GM20000 (cell line): ENCODE measurements at regions not wholly inside any gene's neighbourhood (a gene's known extent, or its start where the extent isn't known, plus 50 kb on each side); places are given as distances from the start of the nearest gene placed in this dataset.

Experiments
- DNase-seq: peaks from one replicate; pipeline ENCODE4 v3.0.0; 2012; ENCODE audit warnings: low spot score
- CTCF ChIP-seq: IDR thresholded peaks from 2 replicates; pipeline ENCODE4 v1.5.1; 2012; ENCODE audit warnings: mild to moderate bottlenecking, control low read depth; ENCODE audit errors: extremely low read depth, missing control alignments

DNA sequence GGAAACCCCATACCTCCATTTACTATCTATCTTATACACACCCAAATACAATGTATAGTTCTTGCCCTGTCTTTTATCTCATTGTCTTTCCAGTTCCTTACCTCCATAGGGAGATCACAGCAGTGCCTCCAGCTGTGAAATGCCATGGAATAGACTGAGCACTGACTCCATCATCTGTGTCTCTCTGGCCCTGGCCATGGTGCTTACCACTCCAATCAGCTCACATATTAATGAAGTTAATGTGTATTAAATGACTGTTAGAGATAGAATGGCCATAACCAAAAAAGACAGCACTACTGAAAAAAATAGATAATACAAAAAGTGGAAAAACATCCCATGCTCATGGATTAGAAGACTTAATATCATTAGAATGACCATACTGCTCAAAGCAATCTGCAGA is 240.4 kb upstream of the SOX21 start:
- DNase-seq: no peak
- TF ChIP-seq CTCF: no peak

DNA sequence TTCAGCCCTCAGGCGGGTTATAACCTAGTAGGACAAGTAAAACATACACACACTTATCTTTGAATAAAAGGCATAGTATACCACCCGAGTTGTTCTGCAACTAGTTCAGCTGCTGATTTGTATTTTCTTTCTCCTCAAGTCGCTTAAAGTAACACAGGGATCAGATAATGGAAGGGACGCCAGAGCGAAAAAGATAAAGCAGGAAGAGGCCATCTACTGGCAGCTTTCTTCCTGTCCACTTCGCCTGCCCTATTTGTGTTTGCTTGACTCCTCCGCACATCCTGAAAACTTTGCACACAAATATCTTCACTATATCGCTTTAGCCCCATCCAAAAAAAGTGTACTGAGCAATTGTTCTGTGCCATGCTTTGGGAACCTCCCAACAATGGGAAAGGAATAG is 238.0 kb upstream of the SOX21 start:
- no peak for TF ChIP-seq CTCF
- no peak for DNase-seq

GRCh38 chr13:94947965-94948371 is 235.6 kb upstream of the SOX21 start:
- no peak for TF ChIP-seq CTCF
- no peak for DNase-seq

- TF ChIP-seq CTCF: no peak
- no peak for DNase-seq
These were observed 235.0 kb upstream of the SOX21 start for GRCh38 chr13:94947392-94947791.

- TF ChIP-seq CTCF: no peak
- DNase-seq: no peak
These were observed 233.7 kb upstream of the SOX21 start for GRCh38 chr13:94946039-94946438.

DNA sequence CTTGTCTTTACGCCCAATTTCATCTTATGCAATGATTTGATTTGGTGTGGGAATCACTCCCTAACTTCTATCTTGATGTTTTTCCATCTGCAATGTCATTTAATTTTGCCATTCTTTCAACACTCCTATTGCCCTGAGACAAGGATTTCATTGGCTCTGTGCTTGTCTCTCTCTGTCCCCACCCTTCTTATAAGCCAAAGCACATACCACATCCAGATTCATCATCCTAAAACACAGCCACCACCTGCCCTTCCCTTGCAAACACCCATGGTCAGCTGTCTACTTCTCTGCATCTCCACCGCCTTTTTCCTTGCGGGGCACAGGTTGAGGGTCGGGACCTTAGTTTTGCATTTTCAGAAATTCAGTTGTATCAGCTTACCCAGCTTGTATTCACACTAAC is 225.8 kb upstream of the SOX21 start:
- no peak for TF ChIP-seq CTCF
- DNase-seq: no peak

DNA sequence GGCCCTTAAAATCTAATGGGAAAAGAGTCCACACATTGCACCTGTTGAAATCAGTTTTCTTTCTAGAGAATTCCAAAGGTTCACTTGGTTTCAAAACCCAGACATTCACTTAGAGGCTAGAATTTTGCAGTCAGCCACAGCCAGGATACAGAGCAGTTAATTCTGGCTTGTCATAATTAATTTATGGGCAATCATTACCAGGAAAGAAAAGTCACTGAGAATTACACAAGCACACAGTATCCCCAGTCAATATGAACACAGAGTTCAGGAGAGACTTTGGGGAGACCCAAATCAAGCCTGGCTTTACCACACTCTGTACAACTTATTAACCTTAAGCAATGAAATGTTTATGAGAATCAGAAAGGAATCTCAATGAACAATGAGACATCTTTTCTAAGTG is 224.3 kb upstream of the SOX21 start:
- TF ChIP-seq CTCF: no peak

More for the DNA sequence above, 224.3 kb upstream of the SOX21 start:
- DNase-seq: no peak
